Upper lobe of right lung (tissue), 1 donor: ENCODE measurements at regions not wholly inside any gene's neighbourhood (a gene's known extent, or its start where the extent isn't known, plus 50 kb on each side); places are given as distances from the start of the nearest gene placed in this dataset.
"Not testable (repeated sequence)": the region's sequence is repeated elsewhere in the genome, so short reads cannot be mapped to it uniquely, and the experiment has no call there.

Source experiments
- ATAC-seq: fragments of 200-7000 bp; cut with Tn5 transposase; one replicate; pipeline ENCODE4 v1.9.1; 2020; ENCODE audit warnings: mild to moderate bottlenecking, moderate library complexity
- DNase-seq: peaks from one replicate; pipeline ENCODE4 v3.0.0-alpha.2; 2020
- H3K27ac ChIP-seq: fragments of 200-600 bp; one replicate; pipeline ENCODE4 v1.8.0; 2022
- H3K27me3 ChIP-seq: fragments of 200-600 bp; one replicate; pipeline ENCODE4 v1.8.0; 2022; ENCODE audit warnings: mild to moderate bottlenecking
- H3K36me3 ChIP-seq: fragments of 200-600 bp; one replicate; pipeline ENCODE4 v1.8.0; 2022
- H3K4me1 ChIP-seq: fragments of 200-600 bp; one replicate; pipeline ENCODE4 v1.8.0; 2022
- H3K4me3 ChIP-seq: fragments of 200-600 bp; one replicate; pipeline ENCODE4 v1.8.0; 2022; ENCODE audit warnings: mild to moderate bottlenecking
- H3K9me3 ChIP-seq: fragments of 200-600 bp; one replicate; pipeline ENCODE4 v1.8.0; 2022
- intact Hi-C: fragments of 100-400 bp; cut with DNase I; formaldehyde crosslinking; loops from one replicate; pipeline ENCODE4 v1.11.0; 2022
- TF ChIP-seq, protein P1 (sequence below): fragments of 200-600 bp; IDR thresholded peaks from one replicate; pipeline ENCODE4 v1.8.0; 2022; ENCODE audit warnings: antibody characterized with exemption
- donor health status: DM: no; HTN: yes; CAD: no; lungs with severe emphysema.

DNA sequence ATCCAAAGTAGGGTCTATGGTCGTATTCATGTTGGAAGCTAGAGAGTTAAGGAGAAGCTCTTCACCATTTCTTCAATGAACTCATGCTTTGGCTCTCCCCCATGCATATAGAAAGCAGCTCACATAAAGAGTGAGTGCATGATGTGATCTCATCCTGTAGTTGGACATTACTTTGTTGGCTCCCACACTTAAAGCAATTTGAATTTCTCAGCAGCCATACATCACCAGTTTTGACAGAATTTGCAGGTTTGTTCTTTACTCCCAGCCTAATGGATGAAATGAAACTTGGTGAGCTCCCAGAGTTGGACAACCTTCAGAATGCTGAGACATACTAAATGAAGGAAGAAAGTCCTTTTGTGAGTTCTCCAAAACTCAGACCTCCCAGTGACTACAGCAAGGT lies 613.5 kb downstream of the IQCM start:
- no peak for ATAC-seq
- no peak for DNase-seq
- no peaks in the 10 kb centered on the region for H3K36me3 ChIP-seq
- H3K4me1 ChIP-seq, result no peaks in the 10 kb centered on the region
- TF ChIP-seq, protein P1, sequence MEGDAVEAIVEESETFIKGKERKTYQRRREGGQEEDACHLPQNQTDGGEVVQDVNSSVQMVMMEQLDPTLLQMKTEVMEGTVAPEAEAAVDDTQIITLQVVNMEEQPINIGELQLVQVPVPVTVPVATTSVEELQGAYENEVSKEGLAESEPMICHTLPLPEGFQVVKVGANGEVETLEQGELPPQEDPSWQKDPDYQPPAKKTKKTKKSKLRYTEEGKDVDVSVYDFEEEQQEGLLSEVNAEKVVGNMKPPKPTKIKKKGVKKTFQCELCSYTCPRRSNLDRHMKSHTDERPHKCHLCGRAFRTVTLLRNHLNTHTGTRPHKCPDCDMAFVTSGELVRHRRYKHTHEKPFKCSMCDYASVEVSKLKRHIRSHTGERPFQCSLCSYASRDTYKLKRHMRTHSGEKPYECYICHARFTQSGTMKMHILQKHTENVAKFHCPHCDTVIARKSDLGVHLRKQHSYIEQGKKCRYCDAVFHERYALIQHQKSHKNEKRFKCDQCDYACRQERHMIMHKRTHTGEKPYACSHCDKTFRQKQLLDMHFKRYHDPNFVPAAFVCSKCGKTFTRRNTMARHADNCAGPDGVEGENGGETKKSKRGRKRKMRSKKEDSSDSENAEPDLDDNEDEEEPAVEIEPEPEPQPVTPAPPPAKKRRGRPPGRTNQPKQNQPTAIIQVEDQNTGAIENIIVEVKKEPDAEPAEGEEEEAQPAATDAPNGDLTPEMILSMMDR, result no peak
- H3K27me3 ChIP-seq, result no peaks in the 10 kb centered on the region
- no peak overlapping the region for H3K27ac ChIP-seq
- intact Hi-C loops, result no loop called here
- H3K9me3 ChIP-seq, result no peaks in the 10 kb centered on the region
- no peak overlapping the region for H3K4me3 ChIP-seq

DNA sequence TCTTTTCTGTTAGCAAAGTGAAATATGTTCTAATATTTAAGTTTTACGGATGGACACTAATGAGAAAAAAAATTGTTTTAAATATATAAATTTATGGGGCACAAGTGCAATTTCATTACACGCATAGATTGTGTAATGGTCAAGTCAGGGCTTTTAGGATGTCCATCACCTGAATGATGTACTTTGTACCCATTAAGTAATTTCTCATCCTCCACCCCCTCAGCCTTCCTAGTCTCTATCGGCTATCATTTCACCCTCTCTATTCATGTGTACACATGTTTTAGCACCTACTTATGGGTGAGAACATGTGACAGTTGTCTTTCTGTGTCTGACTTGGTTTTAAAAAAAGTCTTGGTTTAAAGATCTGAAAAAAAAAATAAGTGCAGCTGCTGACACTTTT lies 616.0 kb downstream of the IQCM start:
- no peak for DNase-seq
- ATAC-seq, result no peak
- H3K36me3 ChIP-seq, result no peaks in the 10 kb centered on the region
- no peaks in the 10 kb centered on the region for H3K4me1 ChIP-seq
- TF ChIP-seq, protein P1, result no peak
- H3K27me3 ChIP-seq, result no peaks in the 10 kb centered on the region
- intact Hi-C loops, result no loop called here
- no peak overlapping the region for H3K27ac ChIP-seq
- H3K4me3 ChIP-seq, result no peak overlapping the region
- H3K9me3 ChIP-seq, result no peaks in the 10 kb centered on the region

DNA sequence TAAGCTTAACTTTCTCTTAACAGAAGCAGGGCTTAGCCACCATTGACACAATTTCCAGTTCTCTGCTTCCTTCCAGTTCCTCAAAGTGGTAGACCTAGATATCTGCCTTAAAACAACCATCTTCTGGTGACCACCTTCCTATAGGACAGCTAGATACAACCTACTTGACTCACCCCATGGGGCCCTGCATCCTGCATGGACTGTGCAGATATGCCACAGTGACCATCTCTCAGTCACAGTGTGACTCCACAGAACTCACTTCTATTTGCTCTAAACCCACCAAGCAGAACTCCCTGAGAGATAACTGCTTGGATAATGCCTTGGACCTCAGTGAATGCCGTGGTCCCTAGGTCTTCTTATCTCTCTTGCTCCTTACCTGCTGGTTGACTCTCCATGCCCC lies 621.6 kb downstream of the IQCM start:
- H3K36me3 ChIP-seq, result no peaks in the 10 kb centered on the region
- H3K27me3 ChIP-seq, result no peaks in the 10 kb centered on the region
- no peaks in the 10 kb centered on the region for H3K9me3 ChIP-seq
- TF ChIP-seq, protein P1, result no peak
- ATAC-seq (no peak), DNase-seq (no peak)
- intact Hi-C loops, result no loop called here
- H3K4me1 ChIP-seq, result no peaks in the 10 kb centered on the region
- H3K27ac ChIP-seq, result no peak overlapping the region
- no peak overlapping the region for H3K4me3 ChIP-seq

DNA sequence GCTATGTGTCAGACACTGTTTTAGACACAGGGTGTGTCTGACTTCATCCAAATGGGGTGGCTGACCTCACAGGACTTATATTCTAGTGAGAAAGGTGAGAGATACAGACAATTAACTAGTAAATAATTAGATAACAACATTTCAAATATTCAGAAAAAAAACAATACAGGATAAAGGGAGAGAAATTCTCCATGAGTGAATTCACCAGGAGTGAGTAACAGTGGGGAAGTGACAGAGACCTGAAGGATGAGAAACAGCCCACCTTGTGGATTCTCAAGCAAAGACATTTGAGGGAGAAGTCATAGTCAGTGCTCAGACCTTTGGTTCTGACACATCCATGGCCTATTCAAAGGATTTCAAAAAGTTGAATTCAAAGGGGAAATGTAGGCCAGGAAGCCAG lies 627.9 kb downstream of the IQCM start:
- H3K4me1 ChIP-seq, result no peaks in the 10 kb centered on the region
- DNase-seq (no peak), ATAC-seq (no peak)
- H3K4me3 ChIP-seq, result no peak overlapping the region
- H3K9me3 ChIP-seq, result no peaks in the 10 kb centered on the region
- intact Hi-C loops, result no loop called here
- no peaks in the 10 kb centered on the region for H3K36me3 ChIP-seq
- TF ChIP-seq, protein P1, result no peak
- no peak overlapping the region for H3K27ac ChIP-seq
- H3K27me3 ChIP-seq, result no peaks in the 10 kb centered on the region

DNA sequence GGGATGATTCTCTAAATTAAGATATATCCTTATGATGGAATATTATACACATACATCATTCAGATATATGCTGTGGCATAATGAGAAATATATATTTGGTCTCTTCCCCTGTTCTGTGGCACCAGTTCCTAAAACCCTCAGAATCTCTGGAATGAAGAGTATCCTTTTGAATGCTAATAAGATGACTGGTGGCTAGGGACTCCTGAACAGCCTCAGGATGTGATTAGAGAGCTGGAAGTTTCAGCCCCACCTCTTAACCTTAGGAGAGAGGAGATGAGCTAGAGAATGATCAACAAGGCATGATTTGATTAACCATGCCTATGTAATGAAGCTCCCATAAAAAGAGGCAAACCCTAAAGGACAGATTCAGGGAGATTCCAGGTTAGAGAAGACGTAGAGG lies 632.0 kb downstream of the IQCM start:
- intact Hi-C loops, result no loop called here
- TF ChIP-seq, protein P1, result no peak
- Histone ChIP-seq H3K36me3 (no peaks in the 10 kb centered on the region), H3K27ac (no peak overlapping the region), H3K4me3 (no peak overlapping the region), H3K9me3 (no peaks in the 10 kb centered on the region), H3K4me1 (no peaks in the 10 kb centered on the region), H3K27me3 (no peaks in the 10 kb centered on the region)
- DNase-seq, result no peak
- no peak for ATAC-seq

DNA sequence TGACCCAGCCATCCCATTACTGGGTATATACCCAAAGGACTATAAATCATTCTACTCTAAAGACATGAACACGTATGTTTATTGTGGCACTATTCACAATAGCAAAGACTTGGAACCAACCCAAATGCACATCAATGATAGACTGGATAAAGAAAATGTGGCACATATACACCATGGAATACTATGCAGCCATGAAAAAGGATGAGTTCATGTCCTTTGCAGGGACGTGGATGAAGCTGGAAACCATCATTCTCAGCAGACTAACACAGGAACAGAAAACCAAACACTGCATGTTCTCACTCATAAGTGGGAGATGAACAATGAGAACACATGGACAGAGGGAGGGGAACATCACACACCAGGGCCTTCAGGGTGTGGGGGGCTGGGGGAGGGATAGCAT lies 634.2 kb downstream of the IQCM start:
- intact Hi-C loops, H3K36me3 ChIP-seq, H3K27me3 ChIP-seq, DNase-seq, ATAC-seq, H3K4me3 ChIP-seq, H3K27ac ChIP-seq, H3K4me1 ChIP-seq, H3K9me3 ChIP-seq: not testable (repeated sequence)
